K562 (cell line): ENCODE measurements at regions not wholly inside any gene's neighbourhood (a gene's known extent, or its start where the extent isn't known, plus 50 kb on each side); places are given as distances from the start of the nearest gene placed in this dataset.

Experiments used
- ATAC-seq: fragments of 200-7000 bp; cut with Tn5 transposase; 3 replicates; pipeline ENCODE4 v1.9.1; 2020; ENCODE audit warnings: moderate library complexity
- BruUV-seq: library from RNA; stranded (reverse); fragments of 400-500 nt; replicated peaks from 2 replicates; lab custom pipeline; 2021; lab: Mats Ljungman, UMichigan
- CTCF ChIA-PET: fragments of 300-600 bp; formaldehyde crosslinking; extraction: SDS; loops from one replicate; lab custom pipeline; 2021; ENCODE audit warnings: low intra/inter-chr PET ratio; lab: Yijun Ruan, JAX
- POLR2A ChIA-PET: fragments of 300-600, 350-650 bp; sonication (Branson Sonifier 250); formaldehyde crosslinking; extraction: SDS; loops from one replicate; lab custom pipeline; 2021; ENCODE audit warnings: antibody characterized with exemption, inconsistent platforms; lab: Yijun Ruan, JAX
- DNase-seq, 4 experiments: peaks; one replicate each; pipeline versions ENCODE4 v3.0.0 to v3.0.0-alpha.2; 2011 to 2018; ENCODE audit warnings: low spot score in 3 of 4, mixed read lengths in 3 of 4; ENCODE audit errors: extremely low read depth in 1 of 4
- FAIRE-seq: peaks from 2 replicates; lab custom pipeline; 2011; peaks lifted over from hg19 to GRCh38; lab: Jason Lieb, UNC
- H2AFZ ChIP-seq: 2 replicates; pipeline ENCODE4 v1.6.0; 2011; ENCODE audit warnings: low read depth, low read length, control low read depth, inconsistent platforms
- H3K27ac ChIP-seq: fragments of 200-600 bp; 3 replicates; pipeline ENCODE4 v1.8.0; 2011; ENCODE audit warnings: low read depth, mild to moderate bottlenecking, control low read depth, inconsistent platforms, low read length, moderate library complexity, mixed read lengths; ENCODE audit errors: extremely low read depth
- H3K27me3 ChIP-seq, 2 experiments: fragments of 300-600 bp in 1 of 2; 2 replicates in 1 of 2; 3 replicates in 1 of 2; pipeline versions ENCODE4 v1.6.0 to v1.8.0; 2011; ENCODE audit warnings: inconsistent platforms in 2 of 2, low read length in 2 of 2, mild to moderate bottlenecking in 1 of 2, mixed read lengths in 1 of 2, moderate library complexity in 1 of 2; ENCODE audit not compliant: control insufficient read depth in 2 of 2, insufficient read depth in 2 of 2
- H3K36me3 ChIP-seq: fragments of 300-600 bp; 3 replicates; pipeline ENCODE4 v1.8.0; 2011; ENCODE audit warnings: mild to moderate bottlenecking, low read length, inconsistent platforms; ENCODE audit not compliant: control insufficient read depth, insufficient read depth
- H3K4me1 ChIP-seq, 2 experiments: fragments of 200-600 bp in 1 of 2; replicated peaks in 1 of 2; 2 replicates in 1 of 2; 3 replicates in 1 of 2; pipeline versions ENCODE4 v1.5.1 to v1.8.0; 2011; ENCODE audit warnings: inconsistent platforms in 2 of 2, low read length in 2 of 2, mild to moderate bottlenecking in 1 of 2, mixed read lengths in 1 of 2, moderate library complexity in 1 of 2; ENCODE audit not compliant: control insufficient read depth in 2 of 2, insufficient read depth in 2 of 2
- H3K4me2 ChIP-seq: 2 replicates; pipeline ENCODE4 v1.6.1; 2011; ENCODE audit warnings: low read length, control low read depth, inconsistent platforms, mixed read lengths; ENCODE audit not compliant: insufficient read depth
- H3K4me3 ChIP-seq: fragments of 200-600 bp; sonication (generic), shearing (Covaris generic); 2 replicates; pipeline ENCODE4 v1.5.1; 2016; ENCODE audit warnings: control low read depth, inconsistent platforms
- H3K79me2 ChIP-seq: fragments of 200-600 bp; 3 replicates; pipeline ENCODE4 v1.8.0; 2011; ENCODE audit warnings: low read length, inconsistent platforms; ENCODE audit not compliant: control insufficient read depth, insufficient read depth
- H3K9ac ChIP-seq, 2 experiments: 2 replicates each; pipeline versions ENCODE4 v1.6.0 to v1.6.1; 2011; ENCODE audit warnings: low read depth in 2 of 2, low read length in 2 of 2, control low read depth in 1 of 2, inconsistent platforms in 1 of 2, mild to moderate bottlenecking in 1 of 2, mixed read lengths in 1 of 2; ENCODE audit not compliant: insufficient read depth in 1 of 2
- H3K9me1 ChIP-seq: one replicate; pipeline ENCODE4 v1.6.0; 2011; ENCODE audit warnings: inconsistent platforms, mild to moderate bottlenecking, low read length, moderate library complexity; ENCODE audit not compliant: control insufficient read depth, insufficient read depth
- H3K9me3 ChIP-seq: replicated peaks from 2 replicates; pipeline ENCODE4 v1.5.1; 2011; ENCODE audit warnings: low read depth, low read length, inconsistent platforms; ENCODE audit not compliant: control insufficient read depth, insufficient read depth
- H4K20me1 ChIP-seq: replicated peaks from 2 replicates; pipeline ENCODE4 v1.6.1; 2011; ENCODE audit warnings: low read length, inconsistent platforms, mixed read lengths; ENCODE audit not compliant: control insufficient read depth, insufficient read depth
- CC2D1A ChIP-seq: fragments of 450-650 bp; IDR thresholded peaks from 2 replicates; pipeline ENCODE4 v1.6.1; 2017; ENCODE audit warnings: mild to moderate bottlenecking
- CREM ChIP-seq: IDR thresholded peaks from 2 replicates; pipeline ENCODE4 v1.6.1; 2014; ENCODE audit warnings: antibody characterized with exemption, low read depth
- DIDO1 ChIP-seq: fragments of 450-650 bp; IDR thresholded peaks from 2 replicates; pipeline ENCODE4 v1.6.1; 2016; ENCODE audit warnings: low read depth, missing biosample characterization, missing genetic modification characterization
- DPF2 ChIP-seq: fragments of 450-650 bp; IDR thresholded peaks from 2 replicates; pipeline ENCODE4 v1.6.1; 2016
- ESRRB ChIP-seq: fragments of 250-450 bp; sonication (Bioruptor Pico); IDR thresholded peaks from 2 replicates; pipeline ENCODE4 v1.5.0; 2020; ENCODE audit warnings: mild to moderate bottlenecking, moderate library complexity, borderline replicate concordance
- FOXK1 ChIP-seq: sonication (generic); formaldehyde crosslinking; IDR thresholded peaks from 2 replicates; pipeline ENCODE4 v1.8.0; 2022; ENCODE audit warnings: missing genetic modification reagents, mild to moderate bottlenecking, borderline replicate concordance
- HMG20B ChIP-seq: fragments of 250-450 bp; sonication (Bioruptor Pico); IDR thresholded peaks from 2 replicates; pipeline ENCODE4 v1.5.0; 2021; ENCODE audit warnings: mild to moderate bottlenecking
- HNRNPH1 ChIP-seq: fragments of 200-400 bp; formaldehyde crosslinking; optimal IDR thresholded peaks from 2 replicates; pipeline ENCODE3; 2017; ENCODE audit warnings: low read depth, mild to moderate bottlenecking, low read length, moderate library complexity
- LARP7 ChIP-seq: fragments of 450-650 bp; IDR thresholded peaks from 2 replicates; pipeline ENCODE4 v1.6.1; 2016
- PURB ChIP-seq: sonication (generic); formaldehyde crosslinking; IDR thresholded peaks from 2 replicates; pipeline ENCODE4 v1.9.0; 2021; ENCODE audit warnings: low read depth, mild to moderate bottlenecking, missing genetic modification reagents
- SRSF1 ChIP-seq: fragments of 200-400 bp; formaldehyde crosslinking; IDR thresholded peaks from 2 replicates; pipeline ENCODE4 v1.6.1; 2017; ENCODE audit warnings: mild to moderate bottlenecking, low read depth, low read length, moderate library complexity
- ZNF124 ChIP-seq: sonication (generic); formaldehyde crosslinking; IDR thresholded peaks from 2 replicates; pipeline ENCODE4 v1.8.1; 2022; ENCODE audit warnings: missing genetic modification reagents
- ZNF174 ChIP-seq: fragments of 250-450 bp; sonication (Bioruptor Pico); IDR thresholded peaks from 2 replicates; pipeline ENCODE4 v1.4.0; 2020; ENCODE audit warnings: mild to moderate bottlenecking
- WGBS: fragments of 100-300 bp; shearing (Covaris generic); methylation state at CpG from one replicate; pipeline ENCODE4 v1.1.6; 2016; ENCODE audit warnings: low coverage, mixed read lengths; ENCODE audit not compliant: insufficient coverage; ENCODE audit errors: missing lambda C conversion rate; 5-methylcytosine and 5-hydroxymethylcytosine counted together
- in situ Hi-C: fragments of 300-500 bp; cut with MboI; formaldehyde crosslinking; loops from 4 replicates; pipeline ENCODE4 v1.15.0; 2018; ENCODE audit warnings: inconsistent platforms, mixed read lengths
- intact Hi-C: fragments of 100-400 bp; cut with micrococcal nuclease; formaldehyde crosslinking; loops from 2 replicates; pipeline ENCODE4 v1.14.2; 2022

GRCh38 chrY:19042306-19042958 lies 268.9 kb upstream of the HSFY2 start:
- no peak overlapping the region for H3K4me3 ChIP-seq
- no peaks in the 10 kb centered on the region for H4K20me1 ChIP-seq

GRCh38 chrY:19026631-19027030 lies 253.1 kb upstream of the HSFY2 start:
- Histone ChIP-seq H3K9me1 (no peaks in the 10 kb centered on the region), H4K20me1 (no peaks in the 10 kb centered on the region), H3K79me2 (no peaks in the 10 kb centered on the region), H3K27me3 (no peaks in the 10 kb centered on the region), H3K4me1 (no peaks in the 10 kb centered on the region), H3K36me3 (no peaks in the 10 kb centered on the region), H3K9me3 (no peaks in the 10 kb centered on the region), H3K27ac (no peak overlapping the region), H3K4me2 (no peak overlapping the region), H2AFZ (no peak overlapping the region), H3K4me3 (no peak overlapping the region), H3K9ac (no peak overlapping the region)
- no peak for ATAC-seq
- FAIRE-seq: no peak
- TF ChIP-seq FOXK1 (CRISPR knock-in tag) (no peak), DIDO1 (tag) (no peak)
- no peak for DNase-seq
- ChIA-PET CTCF (no interaction called here), POLR2A (no interaction called here)
- WGBS: no CpG with 5 or more reads among the region's 3 CpGs
- in situ Hi-C loops (no loop called here), intact Hi-C loops (no loop called here)
- no TSS peak for BruUV-seq

More at GRCh38 chrY:19042306-19042958, 268.9 kb upstream of the HSFY2 start:
- in situ Hi-C loops: no loop called here
- Histone ChIP-seq H2AFZ (no peak overlapping the region), H3K27me3 (no peaks in the 10 kb centered on the region), H3K79me2 (no peaks in the 10 kb centered on the region), H3K9me1 (no peaks in the 10 kb centered on the region), H3K4me2 (no peak overlapping the region), H3K27ac (no peak overlapping the region), H3K9me3 (no peaks in the 10 kb centered on the region), H3K36me3 (no peaks in the 10 kb centered on the region), H3K4me1 (no peaks in the 10 kb centered on the region), H3K9ac (no peak overlapping the region)
- POLR2A ChIA-PET: no interaction called here
- FAIRE-seq (no peak), DNase-seq (no peak), ATAC-seq (no peak)
- no peak for TF ChIP-seq HNRNPH1
- TF ChIP-seq ESRRB (CRISPR knock-in tag): no peak
- TF ChIP-seq CC2D1A: no peak
- no peak for TF ChIP-seq CREM
- no peak for TF ChIP-seq HMG20B (CRISPR knock-in tag)
- no peak for TF ChIP-seq DPF2
- no peak for TF ChIP-seq SRSF1
- TF ChIP-seq LARP7: no peak
- no peak for TF ChIP-seq PURB
- no peak for TF ChIP-seq ZNF124 (CRISPR knock-in tag)
- no peak for TF ChIP-seq ZNF174 (CRISPR knock-in tag)
- CTCF ChIA-PET: no interaction called here
- BruUV-seq: no TSS peak
- intact Hi-C loops: no loop called here
- no CpG with 5 or more reads among the region's 12 CpGs for WGBS
